ENCODE measurements at regions not wholly inside any gene's neighbourhood (a gene's known extent, or its start where the extent isn't known, plus 50 kb on each side); places are given as distances from the start of the nearest gene placed in this dataset.

DNA sequence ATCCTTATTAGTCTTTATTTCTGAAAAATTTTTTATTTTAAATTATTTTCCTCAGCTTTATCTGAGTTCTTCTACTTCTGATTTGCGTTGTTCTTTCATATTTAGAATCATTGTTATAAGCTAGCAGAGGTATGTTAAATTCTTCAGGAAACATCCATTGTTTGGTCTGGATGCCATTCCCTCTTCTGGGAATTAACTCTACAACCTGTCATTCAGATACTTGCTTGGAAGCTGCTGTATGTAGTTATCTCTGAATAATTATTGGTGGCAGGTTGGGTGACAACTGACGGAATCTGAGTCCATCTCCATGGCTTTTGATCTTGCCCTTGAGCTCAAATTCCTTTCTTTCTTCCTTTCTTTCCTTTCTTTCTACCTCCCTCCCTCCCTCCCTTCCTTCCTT lies 61.9 kb downstream of the DDIT4L start:
- intact Hi-C loops (cut with micrococcal nuclease), result no loop called here
- Histone ChIP-seq H3K9me1 (ENCODE audit: control insufficient read depth, insufficient read depth, low read length) (no peaks in the 10 kb centered on the region), H3K27me3 (ENCODE audit: control insufficient read depth in 2 of 2, insufficient read depth in 2 of 2, low read length in 2 of 2) (no peaks in the 10 kb centered on the region), H3K9ac (ENCODE audit: insufficient read depth in 1 of 2, low read depth in 2 of 2, low read length in 2 of 2) (no peak overlapping the region), H3K9me3 (replicated peaks; ENCODE audit: control insufficient read depth, insufficient read depth, low read depth, low read length) (no peaks in the 10 kb centered on the region), H3K4me2 (ENCODE audit: insufficient read depth, low read length) (no peak overlapping the region), H2AFZ (ENCODE audit: low read depth, low read length) (no peak overlapping the region), H3K36me3 (ENCODE audit: control insufficient read depth, insufficient read depth, low read length) (no peaks in the 10 kb centered on the region), H3K79me2 (ENCODE audit: control insufficient read depth, insufficient read depth, low read length) (no peaks in the 10 kb centered on the region), H4K20me1 (replicated peaks; ENCODE audit: control insufficient read depth, insufficient read depth, low read length) (no peaks in the 10 kb centered on the region), H3K4me3 (no peak overlapping the region), H3K27ac (ENCODE audit: extremely low read depth, low read depth, low read length) (no peak overlapping the region), H3K4me1 (replicated peaks in 1 of 2; ENCODE audit: control insufficient read depth in 2 of 2, insufficient read depth in 2 of 2, low read length in 2 of 2) (no peaks in the 10 kb centered on the region)
- 0% methylated on average over 2 of the region's 2 CpGs for WGBS (ENCODE audit: insufficient coverage, low coverage, missing lambda C conversion rate)
- ChIA-PET POLR2A (no interaction called here), CTCF (ENCODE audit: low intra/inter-chr PET ratio) (no interaction called here)
- no peak for ATAC-seq
- BruUV-seq (replicated peaks), result no TSS peak
- in situ Hi-C loops (cut with MboI), result no loop called here
- DNase-seq (ENCODE audit: extremely low read depth in 1 of 4, low spot score in 3 of 4), result no peak
- FAIRE-seq, result no peak
- TF ChIP-seq ATF7 (IDR thresholded peaks at IDR 0.05) (no peak), TEAD1 (CRISPR knock-in tag; IDR thresholded peaks at IDR 0.05) (no peak), SMARCA5 (IDR thresholded peaks at IDR 0.05) (no peak), TCF7 (IDR thresholded peaks at IDR 0.05; ENCODE audit: borderline replicate concordance) (no peak), EZH2 (IDR thresholded peaks at IDR 0.05; ENCODE audit: borderline replicate concordance, low read depth, low read length) (no peak), NONO (IDR thresholded peaks at IDR 0.05; ENCODE audit: low read depth in 2 of 2, low read length in 1 of 2) (no peak), BHLHE40 (IDR thresholded peaks at IDR 0.05; ENCODE audit: low read length) (no peak), ZNF311 (CRISPR knock-in tag; IDR thresholded peaks at IDR 0.05) (no peak), ZNF124 (CRISPR knock-in tag; IDR thresholded peaks at IDR 0.05) (no peak), SAFB (IDR thresholded peaks at IDR 0.05; ENCODE audit: borderline replicate concordance, low read depth, low read length) (no peak), NUFIP1 (IDR thresholded peaks at IDR 0.05; ENCODE audit: partially characterized antibody) (no peak)
- TF ChIP-seq, protein P1, sequence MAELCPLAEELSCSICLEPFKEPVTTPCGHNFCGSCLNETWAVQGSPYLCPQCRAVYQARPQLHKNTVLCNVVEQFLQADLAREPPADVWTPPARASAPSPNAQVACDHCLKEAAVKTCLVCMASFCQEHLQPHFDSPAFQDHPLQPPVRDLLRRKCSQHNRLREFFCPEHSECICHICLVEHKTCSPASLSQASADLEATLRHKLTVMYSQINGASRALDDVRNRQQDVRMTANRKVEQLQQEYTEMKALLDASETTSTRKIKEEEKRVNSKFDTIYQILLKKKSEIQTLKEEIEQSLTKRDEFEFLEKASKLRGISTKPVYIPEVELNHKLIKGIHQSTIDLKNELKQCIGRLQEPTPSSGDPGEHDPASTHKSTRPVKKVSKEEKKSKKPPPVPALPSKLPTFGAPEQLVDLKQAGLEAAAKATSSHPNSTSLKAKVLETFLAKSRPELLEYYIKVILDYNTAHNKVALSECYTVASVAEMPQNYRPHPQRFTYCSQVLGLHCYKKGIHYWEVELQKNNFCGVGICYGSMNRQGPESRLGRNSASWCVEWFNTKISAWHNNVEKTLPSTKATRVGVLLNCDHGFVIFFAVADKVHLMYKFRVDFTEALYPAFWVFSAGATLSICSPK (IDR thresholded peaks at IDR 0.05; ENCODE audit: borderline replicate concordance), result no peak
- TF ChIP-seq, protein P2, sequence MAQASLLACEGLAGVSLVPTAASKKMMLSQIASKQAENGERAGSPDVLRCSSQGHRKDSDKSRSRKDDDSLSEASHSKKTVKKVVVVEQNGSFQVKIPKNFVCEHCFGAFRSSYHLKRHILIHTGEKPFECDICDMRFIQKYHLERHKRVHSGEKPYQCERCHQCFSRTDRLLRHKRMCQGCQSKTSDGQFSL (CRISPR knock-in tag; IDR thresholded peaks at IDR 0.05), result no peak
- TF ChIP-seq, protein P2 (tag; IDR thresholded peaks at IDR 0.05), result no peak
- TF ChIP-seq, protein P3, sequence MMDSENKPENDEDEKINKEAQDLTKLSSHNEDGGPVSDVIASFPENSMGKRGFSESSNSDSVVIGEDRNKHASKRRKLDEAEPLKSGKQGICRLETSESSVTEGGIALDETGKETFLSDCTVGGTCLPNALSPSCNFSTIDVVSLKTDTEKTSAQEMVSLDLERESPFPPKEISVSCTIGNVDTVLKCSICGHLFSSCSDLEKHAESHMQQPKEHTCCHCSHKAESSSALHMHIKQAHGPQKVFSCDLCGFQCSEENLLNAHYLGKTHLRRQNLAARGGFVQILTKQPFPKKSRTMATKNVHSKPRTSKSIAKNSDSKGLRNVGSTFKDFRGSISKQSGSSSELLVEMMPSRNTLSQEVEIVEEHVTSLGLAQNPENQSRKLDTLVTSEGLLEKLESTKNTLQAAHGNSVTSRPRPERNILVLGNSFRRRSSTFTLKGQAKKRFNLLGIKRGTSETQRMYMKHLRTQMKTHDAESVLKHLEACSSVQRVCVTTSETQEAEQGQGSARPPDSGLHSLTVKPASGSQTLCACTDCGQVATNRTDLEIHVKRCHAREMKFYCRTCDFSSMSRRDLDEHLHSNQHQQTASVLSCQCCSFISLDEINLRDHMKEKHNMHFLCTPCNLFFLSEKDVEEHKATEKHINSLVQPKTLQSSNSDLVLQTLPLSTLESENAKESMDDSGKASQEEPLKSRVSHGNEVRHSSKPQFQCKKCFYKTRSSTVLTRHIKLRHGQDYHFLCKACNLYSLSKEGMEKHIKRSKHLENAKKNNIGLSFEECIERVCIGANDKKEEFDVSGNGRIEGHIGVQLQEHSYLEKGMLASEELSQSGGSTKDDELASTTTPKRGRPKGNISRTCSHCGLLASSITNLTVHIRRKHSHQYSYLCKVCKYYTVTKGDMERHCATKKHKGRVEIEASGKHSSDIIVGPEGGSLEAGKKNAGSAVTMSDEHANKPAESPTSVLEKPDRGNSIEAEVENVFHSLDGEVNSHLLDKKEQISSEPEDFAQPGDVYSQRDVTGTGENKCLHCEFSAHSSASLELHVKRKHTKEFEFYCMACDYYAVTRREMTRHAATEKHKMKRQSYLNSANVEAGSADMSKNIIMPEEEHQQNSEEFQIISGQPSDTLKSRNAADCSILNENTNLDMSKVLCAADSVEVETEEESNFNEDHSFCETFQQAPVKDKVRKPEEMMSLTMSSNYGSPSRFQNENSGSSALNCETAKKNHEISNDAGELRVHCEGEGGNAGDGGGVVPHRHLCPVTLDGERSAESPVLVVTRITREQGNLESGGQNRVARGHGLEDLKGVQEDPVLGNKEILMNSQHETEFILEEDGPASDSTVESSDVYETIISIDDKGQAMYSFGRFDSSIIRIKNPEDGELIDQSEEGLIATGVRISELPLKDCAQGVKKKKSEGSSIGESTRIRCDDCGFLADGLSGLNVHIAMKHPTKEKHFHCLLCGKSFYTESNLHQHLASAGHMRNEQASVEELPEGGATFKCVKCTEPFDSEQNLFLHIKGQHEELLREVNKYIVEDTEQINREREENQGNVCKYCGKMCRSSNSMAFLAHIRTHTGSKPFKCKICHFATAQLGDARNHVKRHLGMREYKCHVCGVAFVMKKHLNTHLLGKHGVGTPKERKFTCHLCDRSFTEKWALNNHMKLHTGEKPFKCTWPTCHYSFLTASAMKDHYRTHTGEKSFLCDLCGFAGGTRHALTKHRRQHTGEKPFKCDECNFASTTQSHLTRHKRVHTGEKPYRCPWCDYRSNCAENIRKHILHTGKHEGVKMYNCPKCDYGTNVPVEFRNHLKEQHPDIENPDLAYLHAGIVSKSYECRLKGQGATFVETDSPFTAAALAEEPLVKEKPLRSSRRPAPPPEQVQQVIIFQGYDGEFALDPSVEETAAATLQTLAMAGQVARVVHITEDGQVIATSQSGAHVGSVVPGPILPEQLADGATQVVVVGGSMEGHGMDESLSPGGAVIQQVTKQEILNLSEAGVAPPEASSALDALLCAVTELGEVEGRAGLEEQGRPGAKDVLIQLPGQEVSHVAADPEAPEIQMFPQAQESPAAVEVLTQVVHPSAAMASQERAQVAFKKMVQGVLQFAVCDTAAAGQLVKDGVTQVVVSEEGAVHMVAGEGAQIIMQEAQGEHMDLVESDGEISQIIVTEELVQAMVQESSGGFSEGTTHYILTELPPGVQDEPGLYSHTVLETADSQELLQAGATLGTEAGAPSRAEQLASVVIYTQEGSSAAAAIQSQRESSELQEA (IDR thresholded peaks at IDR 0.05; ENCODE audit: low read depth), result no peak

Data from K562 (cell line).